LoVo (cell line): ENCODE measurements at regions not wholly inside any gene's neighbourhood (a gene's known extent, or its start where the extent isn't known, plus 50 kb on each side); places are given as distances from the start of the nearest gene placed in this dataset.

Experiments used
- DNase-seq: peaks from one replicate; pipeline ENCODE4 v3.0.0-alpha.2; 2016; ENCODE audit warnings: low spot score

DNA sequence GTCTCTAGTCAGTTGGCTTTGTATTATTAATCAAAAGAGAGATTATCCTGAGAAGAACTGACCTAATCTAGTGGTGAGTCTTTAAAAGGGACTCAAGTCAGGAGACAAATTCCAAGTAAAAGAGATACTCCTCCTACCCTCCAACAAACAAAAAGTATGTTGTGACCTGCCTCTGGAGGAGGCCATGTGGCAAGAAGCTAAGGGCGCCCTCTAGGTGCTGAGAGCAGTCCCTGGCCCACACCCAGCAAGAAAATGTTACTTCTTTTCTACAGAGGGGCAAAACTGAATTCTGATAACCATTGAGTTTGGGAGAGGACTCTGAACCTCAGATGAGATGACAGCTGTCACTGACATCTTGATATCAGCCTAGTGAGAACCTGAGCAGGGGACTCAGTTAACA lies 953.6 kb upstream of the AGA start:
- DNase-seq: no peak

DNA sequence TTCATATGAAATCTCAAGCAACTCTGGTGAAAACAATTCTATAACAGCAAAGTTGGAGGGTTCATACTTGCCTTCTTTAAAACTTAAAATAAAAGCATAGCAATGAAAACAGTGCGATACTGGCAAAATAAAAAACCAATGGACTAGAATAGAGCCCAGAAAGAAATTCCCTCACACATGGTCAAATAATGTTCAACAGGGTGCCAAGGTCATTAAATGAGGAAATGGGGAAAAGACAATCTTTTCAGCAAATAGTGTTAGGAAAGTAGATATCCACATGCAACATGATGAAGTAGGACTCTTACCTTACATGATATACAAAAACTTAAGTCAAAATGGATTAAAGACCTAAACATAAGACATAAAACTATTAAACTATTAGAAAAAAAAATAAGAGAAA lies 970.2 kb upstream of the AGA start:
- DNase-seq: no peak

DNA sequence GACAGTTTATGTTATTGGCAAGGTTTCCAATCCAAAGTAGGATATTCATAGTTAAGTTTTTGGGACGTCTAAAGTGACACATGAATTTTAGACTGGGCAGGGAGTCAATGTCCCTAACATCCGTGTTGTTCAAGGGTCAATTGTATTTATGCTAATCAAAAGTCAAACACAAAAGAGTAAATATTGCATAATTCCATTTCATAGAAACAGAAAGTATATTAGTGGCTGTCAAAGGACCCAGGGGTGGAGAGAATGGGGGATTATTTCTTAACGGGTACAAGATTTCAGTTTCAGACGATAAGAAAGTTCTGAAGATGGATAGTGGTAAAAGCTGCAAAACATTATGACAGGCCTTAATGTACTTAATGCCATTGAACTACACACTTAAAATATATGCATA lies 971.8 kb upstream of the AGA start:
- DNase-seq: no peak

DNA sequence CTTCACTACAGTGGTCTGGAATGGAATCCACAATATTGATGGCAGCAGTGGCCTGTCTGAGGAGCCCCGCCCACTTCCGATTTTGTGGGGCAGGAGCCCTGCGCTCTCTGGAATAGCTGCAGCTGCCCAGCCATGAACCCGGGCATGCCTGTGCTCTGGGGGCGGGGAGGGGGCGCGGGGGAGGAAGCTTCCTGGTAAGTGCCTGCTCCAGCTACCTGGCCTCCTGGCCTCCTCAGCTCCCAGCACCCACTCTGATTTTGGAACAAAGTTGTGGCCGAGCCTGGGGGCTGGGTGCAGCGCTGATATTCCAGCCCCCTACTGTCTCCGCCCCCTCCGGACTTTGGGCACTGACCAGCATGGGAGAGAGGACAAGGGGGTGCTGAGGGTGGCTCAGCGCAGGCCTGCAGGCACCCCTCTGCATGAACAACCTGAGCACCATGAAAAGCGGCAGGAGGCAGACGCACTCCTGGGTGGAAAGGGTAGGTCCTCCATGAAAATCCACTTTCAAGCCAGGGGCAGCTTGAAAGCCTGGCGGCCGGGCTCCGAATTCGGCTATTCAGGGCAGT lies 972.7 kb upstream of the AGA start:
- no peak for DNase-seq

DNA sequence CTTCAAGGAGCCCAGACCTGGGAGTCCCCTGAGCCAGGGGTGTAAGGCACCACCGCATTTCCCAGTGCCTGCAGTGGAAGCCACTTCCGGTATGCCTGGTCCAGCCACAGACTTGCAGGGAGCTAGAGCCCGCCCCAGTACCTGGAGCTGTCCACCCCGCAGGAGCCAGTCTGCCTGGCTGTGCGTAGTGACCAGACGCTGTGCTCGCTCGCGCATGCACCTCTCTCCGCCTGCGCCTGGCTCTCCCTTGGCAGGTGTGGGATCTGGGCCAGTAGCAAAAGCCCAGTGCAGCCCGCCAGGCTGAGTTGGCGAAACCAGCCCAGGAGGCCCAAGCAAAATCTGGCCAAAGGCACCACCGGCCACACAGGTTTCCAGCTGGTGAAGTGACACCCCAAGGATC lies 973.7 kb upstream of the AGA start:
- DNase-seq: no peak

DNA sequence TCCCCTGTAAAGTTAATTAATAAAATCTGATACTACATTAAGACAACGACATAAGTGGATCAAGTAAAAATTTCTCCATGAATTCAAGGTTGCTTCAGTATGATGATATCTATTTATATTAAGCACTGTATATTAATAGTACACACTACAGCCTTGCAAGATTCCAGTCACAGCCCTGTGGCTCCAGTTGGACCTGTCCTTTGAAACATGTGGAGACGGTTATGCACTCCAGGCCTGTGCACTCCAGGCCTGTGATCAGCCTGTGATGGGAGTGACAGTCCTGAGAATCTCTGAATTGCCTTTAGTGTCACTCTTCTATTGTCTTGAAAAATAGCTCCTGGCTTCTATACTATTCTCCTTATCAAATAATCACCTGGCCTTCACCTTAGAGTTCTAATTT lies 981.1 kb upstream of the AGA start:
- DNase-seq: no peak

DNA sequence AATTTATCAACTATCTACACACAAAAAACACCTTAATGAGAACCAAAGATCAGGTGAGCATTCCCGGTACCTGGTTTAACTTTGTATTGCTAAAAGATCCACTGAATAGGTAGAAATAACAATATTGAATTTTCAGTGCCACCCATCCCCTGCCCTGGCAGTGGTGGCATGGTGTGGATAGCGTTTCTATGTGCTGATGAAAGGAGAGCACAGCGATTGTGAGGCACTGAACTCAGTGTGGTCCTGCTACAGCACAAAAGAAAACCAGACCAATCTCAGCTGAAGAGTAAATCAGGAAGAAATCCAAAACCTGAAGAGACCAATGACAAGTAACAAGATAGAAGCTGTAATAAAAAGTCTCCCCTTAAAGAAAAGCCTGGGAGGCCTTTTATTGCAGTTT lies 984.6 kb upstream of the AGA start:
- no peak for DNase-seq

DNA sequence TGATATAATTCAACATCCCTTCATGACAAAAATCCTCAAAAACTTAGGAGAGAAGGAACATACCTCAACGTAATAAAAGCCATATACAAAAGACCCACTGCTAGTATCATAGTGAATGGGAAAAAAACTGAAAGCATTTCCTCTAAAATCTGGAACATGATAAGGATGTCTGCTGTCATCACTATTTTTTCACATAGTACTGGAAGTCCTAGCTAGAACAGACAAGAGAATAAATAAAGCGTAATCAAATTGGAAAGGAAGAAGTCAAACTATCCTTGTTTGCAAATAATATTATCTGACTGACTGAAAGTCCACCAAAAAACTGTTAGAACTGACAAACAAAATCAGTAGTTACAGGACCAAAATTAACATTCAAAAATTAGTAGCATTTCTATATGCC lies 985.4 kb upstream of the AGA start:
- no peak for DNase-seq

DNA sequence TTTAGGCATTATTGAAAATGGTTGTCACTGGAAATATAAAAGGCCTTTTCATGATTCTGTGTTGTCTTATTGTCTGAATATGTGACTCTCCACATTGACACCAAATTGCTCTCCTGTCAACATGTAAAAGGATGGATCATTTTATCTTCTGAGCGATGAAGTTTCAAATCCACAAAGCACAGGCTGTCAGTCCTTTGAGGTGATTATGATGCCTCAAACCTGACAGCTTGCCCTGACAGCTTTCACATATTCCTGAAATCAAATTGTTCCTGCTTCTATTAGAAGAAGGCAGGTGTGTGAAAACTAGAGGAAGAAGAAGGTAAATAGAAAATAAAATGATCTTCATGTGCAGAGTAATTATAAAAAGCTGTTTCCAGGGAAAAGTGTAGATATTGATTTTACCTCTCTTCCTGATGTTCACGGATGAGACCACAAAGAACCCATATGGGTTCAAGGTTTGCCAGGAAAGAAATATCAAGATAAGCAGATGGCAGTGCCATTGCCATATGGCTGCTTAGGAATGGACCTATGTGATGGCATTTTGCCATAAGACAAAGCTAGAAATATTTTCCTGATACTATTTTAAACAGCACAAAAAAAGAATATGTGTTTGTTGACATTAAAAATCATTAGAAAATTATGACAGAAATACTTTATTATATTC lies 1006.3 kb upstream of the AGA start:
- no peak for DNase-seq

DNA sequence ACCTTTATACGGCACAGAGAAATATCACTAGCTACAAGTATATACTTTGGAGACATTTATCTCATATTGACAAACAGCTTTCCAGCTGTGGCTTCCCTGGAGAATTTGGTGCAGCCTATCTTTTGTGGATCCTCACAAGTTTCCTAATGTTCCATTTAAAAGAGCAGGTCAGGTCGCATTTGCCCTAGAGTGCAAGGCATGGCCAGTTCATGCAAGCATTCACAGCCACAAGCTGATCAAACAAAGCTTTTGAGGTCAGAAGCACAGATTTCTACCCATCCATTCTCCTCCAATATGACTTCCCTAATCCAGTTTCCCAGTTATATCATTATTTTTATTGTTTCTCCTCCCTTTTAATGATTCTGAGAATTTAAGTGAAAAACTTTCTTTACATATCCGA lies 1008.4 kb upstream of the AGA start:
- DNase-seq: no peak

DNA sequence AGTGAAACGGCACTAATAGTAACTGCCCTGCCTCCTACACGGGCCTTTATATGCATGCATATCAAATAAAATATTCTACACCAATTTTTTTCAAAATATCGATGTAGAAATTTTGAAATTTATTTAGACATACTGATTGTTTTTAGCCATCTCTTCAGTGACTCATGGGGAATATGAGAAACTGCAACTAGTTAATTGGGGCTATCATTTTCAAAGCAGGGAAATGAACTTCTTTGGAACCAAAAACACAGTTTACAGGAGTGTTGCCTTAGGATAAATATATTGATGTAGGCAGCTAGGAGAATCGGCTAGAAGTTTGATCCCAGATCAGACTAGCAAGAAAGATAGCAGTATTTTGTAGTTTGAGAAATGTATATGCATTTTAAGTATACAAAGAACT lies 1010.8 kb upstream of the AGA start:
- no peak for DNase-seq

DNA sequence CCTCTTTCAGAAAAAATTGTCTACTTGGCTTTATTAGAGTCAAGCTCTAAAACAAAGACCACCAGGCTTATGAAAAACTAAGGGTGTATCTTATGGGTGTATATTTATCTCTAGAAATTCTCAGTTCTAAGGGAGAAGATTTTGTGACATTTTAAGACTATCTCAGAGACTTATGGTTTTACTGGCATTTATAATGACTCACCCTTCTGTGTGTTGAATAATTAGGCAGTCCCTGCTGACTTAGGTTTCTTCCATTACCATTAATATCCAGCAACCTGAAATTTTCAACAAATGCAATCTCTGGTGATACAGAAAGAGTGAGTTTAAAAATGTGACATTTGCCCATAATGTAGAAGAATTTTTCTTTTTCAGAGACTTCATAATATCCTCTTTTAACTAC lies 1015.0 kb upstream of the AGA start:
- no peak for DNase-seq

DNA sequence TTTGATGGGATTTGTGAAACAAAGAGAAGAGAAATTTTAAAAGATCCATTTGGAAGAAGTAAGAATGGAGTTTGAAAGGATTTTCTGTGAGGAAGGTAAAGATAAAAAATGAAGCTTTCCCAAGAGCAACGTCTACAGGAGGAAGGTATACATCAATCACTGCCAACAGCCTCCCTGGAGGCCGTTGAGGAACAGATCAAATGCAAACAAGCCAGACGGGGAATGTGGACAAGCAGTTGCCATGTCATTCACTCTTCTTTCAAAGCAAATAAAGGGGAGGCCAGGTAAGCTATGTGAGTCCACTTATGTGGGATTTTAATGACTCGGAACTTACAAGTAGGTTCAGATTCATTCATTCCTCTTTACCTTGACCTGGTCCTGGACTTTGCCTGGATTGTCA lies 1020.5 kb upstream of the AGA start:
- DNase-seq: no peak

DNA sequence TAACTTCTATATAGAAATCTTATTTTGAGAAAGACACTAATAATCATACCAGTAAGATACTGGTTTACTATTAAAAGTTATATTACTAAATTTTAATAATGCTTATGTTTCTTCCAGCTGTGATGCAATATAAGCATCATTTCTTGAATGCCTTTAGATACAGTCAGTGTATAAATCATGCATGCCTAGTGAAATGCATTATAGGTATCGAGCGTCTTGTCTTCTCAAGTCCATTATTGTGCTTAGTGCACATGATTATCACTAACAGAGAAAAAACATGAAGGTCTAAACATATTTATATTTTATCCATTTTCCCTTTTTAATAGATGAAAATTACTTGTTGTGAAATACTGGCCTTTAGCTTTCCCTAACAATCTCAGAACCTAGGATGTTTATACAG lies 1021.5 kb upstream of the AGA start:
- DNase-seq: no peak

DNA sequence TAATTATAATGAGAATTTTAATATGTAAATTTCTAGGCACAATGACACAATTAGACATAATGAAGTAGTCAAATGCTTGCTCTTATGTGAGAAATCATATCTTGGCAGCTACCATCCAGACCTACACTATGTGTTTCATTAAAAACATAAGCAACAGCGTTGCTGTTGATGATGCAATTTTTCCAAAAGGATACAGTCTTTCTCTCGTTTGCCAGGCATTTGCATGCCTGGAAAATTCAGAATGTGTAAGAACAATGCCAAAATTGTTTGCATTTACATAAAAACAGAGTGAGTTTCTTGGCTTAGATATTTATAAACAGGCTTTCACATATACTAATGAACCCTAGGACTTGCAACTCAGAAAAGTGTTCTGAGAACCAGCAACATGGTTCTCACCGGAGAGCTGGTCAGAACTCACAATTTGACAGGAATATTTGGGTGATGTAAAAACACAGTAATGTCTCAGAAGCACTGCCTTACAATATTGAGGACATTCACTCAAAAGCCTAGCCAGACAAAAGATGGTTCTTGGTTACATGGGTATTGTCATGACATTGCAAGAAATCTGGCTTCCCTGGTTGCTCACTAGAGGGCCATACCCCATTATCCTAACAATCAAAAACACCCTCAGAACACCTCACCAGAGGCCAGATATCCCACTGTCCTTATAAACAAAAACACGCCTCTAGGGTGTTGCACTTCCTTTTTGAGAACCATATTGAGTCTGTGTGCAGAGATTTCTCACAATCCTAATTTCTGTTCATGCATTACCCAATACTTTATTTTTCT lies 1029.0 kb upstream of the AGA start:
- DNase-seq: no peak

DNA sequence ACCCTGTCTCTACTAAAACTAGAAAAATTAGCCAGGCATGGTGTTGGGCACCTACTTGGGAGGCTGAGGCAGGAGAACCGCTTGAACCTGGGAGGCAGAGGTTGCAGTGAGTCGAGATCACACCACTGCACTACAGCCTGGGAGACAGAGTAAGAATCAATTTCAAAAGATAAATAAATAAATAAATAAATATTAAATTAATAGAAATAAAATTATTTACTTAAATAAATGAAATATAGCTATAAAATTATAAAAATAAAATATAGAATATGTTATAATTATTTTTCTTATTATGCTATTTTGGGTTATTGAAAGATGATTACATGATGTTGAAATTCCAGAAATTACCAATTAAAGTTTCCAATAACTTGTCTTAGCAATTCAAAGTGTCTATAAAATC lies 1029.8 kb upstream of the AGA start:
- no peak for DNase-seq

DNA sequence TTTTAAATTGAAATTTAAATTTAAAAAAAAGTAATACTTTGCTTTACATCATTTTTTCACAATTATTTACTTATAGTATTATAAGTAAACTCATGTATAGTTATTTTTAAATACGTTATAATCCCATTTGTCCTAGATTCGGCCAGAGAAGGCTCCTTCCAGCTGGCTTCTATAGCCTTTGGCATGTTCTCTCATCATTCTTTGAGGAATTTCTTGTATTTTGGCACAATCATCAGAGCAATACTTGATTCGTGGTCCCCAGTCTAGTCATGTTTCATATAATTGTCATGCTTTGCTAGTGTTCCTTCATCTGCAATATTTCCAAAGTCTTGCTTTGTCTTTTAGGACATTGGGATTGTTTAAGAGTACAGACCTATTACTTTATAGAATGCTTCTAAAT lies 1037.9 kb upstream of the AGA start:
- DNase-seq: no peak

DNA sequence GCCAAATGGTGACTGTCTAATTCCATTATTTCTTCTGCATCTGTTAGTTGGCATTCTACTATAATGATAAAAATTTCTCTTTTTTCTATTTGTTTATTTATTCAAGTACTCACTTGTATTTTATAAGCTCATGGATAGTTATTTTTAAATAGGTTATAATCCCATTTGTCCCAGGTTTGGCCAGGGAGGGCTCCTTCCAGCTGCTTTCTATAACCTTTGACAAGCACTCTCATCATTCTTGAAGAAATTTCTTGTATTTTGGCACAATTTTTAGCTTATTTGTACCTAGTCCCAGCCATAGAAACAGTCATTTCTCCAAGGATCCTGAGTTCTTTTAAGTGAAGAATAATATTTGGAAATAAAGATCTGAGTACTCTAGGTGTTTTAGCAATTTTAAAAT lies 1038.6 kb upstream of the AGA start:
- no peak for DNase-seq

DNA sequence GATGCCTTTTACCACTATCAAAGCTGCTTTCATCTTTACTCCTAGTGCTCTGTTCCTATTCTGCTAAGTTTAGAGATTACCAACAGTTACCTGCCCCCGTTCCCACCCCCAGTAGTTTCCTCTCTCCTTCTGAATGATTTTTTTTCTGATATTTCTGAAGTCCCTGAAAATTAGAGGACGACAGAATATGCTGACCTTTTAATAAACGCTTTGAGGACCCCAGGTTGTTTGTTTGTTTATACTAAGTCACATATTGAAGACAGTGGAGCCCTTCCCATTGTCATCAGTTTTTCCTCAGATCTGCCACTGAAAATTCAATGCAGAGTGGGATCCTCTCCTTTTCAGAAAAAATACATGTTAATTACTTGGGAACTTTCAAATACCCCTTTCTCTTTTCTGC lies 1039.3 kb upstream of the AGA start:
- DNase-seq: no peak

DNA sequence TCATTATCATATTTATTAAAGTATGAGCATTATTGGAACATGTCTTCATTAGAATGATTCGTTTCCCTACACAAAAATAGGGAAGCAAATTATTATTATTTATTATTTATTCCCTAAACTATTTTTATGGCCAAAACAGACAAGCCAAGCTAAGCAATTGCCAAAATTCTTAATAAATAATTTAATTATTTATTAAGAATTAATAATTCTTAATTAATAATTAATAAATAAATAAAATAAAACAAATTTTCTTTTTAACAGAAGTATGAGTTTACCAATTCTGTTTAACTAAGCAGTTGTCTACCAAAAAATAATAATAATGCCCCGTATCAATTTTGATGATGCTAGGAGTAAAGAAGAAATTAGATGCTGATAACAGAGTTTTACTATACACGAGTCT lies 1080.8 kb upstream of the AGA start:
- no peak for DNase-seq

DNA sequence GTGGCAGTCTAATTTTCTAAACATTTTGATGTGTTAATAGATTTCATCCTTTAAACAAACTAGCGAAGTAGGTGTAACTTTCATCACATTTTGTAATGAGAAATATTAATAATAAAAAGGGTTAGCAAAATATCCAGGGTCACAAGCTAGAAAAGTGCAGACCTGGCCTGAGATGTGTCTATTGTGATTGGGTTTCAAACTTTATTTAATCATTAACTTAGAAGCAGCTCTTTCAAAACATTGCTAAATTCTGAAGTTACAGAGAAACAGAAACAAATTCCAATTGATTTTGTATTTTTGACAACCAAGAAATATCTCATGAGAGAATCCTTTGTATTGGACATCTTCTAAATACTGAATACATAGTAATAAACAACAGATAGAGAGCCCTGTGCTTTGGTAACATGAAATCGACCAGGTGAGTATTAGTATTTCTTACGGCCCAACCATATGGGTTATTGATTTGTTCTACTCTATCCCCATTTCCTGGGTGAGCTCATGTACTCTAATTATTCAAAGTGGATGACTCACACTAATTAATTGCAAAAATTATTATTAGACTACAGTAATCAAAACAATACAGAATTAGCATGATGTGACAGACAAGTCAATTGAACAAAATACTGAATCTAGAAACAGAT lies 1093.8 kb upstream of the AGA start:
- no peak for DNase-seq

DNA sequence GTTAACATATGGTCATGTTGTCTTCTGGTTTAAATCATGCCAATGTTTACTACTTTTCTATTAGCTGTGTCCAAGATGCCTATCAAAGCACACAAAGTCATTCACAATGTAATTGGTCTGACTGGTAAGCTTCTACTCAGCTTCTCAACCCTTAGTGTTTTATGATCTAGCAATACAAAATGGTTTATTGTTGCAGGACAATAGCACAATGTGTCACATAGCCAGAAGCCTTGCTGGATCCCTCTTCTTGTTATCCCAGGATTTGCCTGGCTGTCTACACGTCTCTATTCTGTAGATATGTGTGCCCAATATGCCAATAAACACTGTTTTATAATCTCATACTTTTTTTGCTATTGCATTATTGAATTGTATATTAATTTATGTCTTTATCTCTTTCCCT lies 1111.0 kb upstream of the AGA start:
- no peak for DNase-seq

DNA sequence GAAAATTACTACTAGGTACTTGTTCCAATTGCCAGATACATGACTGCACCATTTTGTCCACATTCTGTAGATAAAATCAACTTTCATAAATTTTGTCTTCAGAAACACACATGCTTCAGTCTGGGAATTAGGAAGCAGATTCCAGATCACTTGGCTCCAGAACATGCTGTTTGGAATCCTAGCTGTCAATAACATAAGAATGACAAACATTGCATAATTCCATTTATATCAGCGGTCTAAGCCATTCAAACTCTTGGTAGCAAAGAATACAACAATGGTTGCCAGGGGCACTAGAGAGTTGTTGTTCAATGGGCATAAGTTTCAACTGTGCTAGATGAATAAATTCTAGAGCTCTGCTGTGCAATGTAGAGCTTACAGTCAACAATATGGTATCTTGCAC lies 1112.1 kb upstream of the AGA start:
- DNase-seq: no peak
